DMS153 treated with DMSO at 0.1 percent for 48 hours (cell line): ENCODE measurements at regions not wholly inside any gene's neighbourhood (a gene's known extent, or its start where the extent isn't known, plus 50 kb on each side); places are given as distances from the start of the nearest gene placed in this dataset.

Source experiments
- DNase-seq: peaks from one replicate; lab custom pipeline; 2025; ENCODE audit not compliant: unreplicated experiment; lab: John Stamatoyannopoulos, UW

DNA sequence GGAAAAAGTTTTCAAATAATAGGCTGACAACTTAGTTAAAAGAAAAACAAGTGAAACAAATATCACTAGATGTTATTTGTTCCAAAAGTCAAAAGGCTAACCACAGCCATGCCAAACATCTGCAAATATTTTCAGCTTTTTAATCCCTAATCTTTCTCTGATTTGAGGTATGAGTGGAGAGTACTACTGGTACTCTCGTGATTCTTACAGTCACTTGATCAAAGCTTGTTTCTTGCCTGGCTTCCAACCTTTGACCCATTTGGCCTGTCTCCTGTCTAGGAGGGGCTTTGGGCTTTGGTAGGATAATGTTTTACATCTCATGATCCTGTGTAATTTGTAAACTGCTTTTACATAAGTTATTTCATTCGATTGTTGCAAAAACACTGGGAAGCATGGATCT, 301.8 kb upstream of the SORL1-AS1 start:
- no peak for DNase-seq

DNA sequence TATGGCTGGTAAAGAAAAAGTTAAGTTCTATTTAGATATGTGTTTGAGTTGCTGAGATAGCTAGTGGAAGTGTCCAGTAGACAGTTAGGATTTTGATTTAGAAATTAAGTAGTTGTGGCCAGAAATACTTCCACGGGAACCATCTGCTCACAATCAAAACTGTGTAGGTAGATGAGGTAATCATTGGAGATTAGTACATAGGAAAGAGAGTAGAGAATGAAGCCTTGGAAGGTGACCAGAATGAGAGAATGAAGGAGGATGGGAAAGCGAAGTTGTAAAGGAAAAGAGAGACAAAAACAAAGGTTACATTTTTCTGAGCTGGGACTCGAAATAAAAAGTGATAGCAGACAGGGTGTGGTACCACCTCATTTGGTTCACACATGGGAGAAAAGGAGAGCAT, 296.9 kb upstream of the SORL1-AS1 start:
- DNase-seq = no peak

DNA sequence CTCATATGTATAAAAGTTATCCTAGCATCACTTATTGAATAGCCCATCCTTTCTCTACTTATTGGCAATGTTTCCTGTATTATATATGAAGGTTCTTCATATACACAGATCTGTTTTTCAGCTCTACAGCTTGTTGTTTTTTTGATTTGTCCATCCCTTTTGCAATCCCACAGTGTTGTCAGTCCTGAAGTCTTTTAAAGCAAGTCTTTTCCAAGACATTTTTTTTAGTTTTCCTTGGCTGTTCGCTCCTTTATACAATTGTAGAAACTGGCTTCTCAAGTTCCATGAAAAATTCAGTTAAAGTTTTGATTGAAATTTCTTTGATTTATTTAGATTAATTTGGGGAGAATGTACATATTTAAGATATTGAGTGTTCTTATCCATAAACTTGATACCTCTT, 295.3 kb upstream of the SORL1-AS1 start:
- no peak for DNase-seq

DNA sequence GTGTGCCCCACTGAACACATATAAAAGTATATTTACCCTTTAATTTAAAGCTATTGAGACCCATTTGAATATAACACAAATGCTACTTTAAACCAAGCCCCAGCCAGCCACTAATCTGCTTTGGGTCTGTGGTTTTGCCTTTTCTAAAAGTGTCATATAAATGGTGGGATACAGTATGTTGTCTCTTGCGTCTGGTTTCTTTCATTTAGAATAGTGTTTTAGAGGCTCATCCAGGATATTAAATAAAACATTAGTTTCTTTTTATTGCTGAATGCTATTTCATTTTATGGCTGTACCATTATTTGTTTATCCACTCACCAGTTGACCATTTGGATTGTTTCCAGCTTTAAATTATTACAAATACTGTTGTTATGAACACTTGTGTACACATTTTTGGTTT, 290.5 kb upstream of the SORL1-AS1 start:
- no peak for DNase-seq

DNA sequence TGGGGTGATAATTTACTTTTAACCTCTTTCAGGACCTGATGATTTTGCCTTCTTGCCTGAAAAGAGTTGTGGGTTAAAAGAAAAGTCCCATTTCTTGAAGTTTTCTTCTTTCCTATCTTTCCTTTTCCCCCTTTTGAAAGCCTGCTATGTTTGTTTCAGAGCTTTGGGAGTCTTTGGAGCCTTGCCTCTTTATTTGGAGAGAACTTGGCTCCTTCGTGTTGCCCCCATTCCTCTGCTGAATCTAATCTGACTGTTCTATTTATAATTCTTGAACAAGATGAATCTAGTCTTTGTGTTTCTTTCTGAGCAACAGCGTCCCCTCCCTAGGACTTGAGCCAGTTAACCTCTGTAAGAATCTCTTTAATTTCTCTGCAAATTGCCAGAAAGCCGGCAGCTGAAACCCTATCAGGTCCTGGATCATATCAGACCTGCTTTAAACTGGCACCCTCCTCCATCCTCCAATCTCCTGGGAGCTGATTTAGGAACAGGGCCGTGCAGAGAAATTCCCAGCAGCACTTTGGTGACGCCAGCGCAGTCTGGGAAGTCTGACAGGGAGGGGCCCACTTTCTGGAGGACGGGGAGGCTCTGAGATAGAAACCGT, 289.1 kb upstream of the SORL1-AS1 start:
- DNase-seq = no peak

DNA sequence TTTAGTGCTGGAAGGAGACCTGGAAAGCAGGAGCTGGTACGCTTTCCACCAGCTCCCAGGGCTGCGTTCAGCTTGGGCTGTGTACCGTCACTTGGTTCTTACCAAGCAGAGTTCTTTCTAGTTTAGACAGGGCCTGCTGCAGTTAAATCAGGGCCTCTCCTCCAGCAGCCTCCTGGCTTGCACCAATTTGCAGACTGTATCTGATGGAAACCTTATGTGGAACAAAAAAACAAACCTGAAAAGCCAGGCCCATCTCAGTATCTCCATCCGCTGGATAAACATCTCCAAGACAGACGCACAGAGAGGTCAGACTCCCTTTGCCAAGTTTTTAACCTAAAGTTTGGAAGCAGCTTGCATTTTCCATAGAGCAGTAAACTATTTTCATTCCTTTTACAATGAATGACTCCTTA, 288.6 kb upstream of the SORL1-AS1 start:
- no peak for DNase-seq

DNA sequence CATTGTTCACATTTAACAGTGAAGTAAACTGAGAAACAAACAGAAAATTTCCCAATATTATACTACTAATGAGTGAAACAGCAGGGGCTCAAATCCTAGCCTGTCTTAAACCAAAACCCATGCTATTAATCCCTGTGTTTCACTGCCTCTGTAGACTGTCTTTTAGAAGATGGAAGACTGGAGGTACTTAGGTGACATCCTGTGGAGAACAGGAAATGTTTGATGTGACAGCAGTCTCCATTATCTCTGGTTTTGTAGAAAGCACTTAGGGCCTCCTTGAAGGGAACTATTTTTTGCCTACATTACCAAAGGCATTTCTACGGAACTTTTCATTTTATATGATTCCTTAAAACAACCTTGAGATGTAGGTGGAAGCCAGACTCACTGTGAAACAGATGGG, 288.1 kb upstream of the SORL1-AS1 start:
- no peak for DNase-seq

DNA sequence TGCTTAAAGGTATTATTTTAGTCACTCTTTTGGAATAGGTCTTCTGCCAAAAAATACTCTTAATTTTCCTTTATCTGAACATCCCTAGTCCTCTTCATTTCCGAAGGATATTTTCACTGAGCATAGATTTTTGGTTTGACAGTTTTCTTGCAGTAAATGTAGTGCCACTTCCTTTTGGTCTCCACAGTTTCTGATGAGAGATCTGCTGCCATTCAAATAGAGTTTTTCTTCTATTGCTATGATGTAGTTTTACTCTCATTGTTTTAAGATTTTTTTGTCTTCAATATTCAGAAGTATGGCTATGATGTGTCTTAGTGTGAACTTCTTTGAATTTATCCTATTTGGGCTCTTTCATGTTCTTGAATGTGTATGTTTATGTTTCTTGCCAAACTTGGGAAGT, 281.1 kb upstream of the SORL1-AS1 start:
- no peak for DNase-seq

DNA sequence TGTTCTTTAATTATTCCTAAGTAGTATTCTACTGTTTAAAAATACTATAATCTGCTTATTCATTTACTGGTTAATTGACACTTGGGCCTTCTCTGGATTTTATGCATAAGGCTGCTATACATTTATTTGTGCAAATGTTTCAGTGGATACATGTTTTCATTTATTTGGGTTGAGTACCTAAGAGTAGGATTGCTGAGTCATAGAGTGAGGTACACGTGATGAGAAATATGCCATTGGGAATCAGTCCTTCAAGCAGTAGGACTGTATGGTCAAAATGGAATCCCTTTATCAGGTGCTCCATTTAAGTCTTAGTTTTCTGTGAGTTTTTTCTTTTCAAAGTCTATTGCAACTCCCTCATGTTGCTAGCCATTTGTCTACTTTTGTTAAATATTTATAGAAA, 275.2 kb upstream of the SORL1-AS1 start:
- no peak for DNase-seq

DNA sequence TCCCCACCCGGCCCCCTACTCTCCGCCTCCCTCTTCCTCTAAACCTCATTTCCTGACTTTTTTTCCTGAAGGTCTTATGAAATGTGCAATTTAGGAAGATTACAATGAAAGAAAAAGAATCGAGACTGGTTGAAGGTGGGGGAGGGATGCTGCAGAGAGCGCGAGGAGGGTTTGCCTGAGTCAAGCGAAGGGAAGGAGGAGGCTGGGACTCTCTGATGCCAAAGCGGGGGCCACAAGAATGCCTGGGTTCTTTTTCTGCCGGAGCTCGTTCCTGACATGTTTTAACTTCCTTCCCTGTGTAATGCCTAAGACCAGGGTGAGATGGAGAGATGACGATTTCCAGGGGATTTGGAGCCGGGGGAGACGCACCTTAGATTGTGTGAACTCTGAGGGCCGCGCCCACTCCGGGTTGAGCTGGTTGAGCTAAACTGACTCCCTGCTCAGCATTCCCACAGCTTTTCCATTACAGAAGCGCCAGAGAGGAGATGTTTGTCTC, 270.5 kb upstream of the SORL1-AS1 start:
- DNase-seq = no peak

DNA sequence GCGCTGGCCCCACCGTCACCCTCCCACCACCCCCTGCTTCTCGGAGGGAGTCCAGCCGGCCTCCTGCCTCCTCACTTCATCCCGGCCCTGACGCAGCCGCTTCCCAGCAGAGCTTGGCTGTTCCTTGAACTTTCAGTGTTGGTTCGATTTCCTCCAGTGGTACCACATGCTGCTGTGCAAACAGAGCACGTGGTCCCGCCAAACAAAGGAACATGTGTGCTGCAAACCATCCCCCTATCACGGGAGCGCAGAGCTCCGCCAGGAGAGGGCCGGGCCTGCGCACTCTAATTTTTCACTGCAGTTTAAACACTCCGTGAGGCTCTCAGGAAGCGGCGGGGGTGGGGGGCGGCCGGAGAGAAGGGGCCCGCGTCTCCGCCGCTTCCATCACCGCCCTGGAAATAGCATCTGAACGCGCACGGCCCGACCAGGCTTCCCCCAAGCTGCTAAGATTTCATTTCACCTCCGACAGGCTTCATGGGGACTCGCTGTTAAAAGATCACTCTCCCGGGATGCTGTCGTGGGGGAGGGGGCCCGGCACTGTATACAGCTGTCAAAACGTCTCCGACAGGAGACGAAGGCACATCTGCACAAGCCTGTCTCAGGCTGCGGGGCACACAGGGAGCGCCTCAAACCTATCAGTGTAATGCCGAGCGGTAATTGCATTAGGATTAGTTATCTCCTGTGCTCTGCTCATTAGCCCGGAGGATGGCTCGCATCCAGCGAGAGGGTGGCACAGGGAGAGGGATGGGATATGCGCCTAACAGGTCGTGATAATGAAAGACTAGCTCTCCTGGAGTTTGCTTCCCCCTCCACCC, 269.9 kb upstream of the SORL1-AS1 start:
- DNase-seq = peak; percentile 67

DNA sequence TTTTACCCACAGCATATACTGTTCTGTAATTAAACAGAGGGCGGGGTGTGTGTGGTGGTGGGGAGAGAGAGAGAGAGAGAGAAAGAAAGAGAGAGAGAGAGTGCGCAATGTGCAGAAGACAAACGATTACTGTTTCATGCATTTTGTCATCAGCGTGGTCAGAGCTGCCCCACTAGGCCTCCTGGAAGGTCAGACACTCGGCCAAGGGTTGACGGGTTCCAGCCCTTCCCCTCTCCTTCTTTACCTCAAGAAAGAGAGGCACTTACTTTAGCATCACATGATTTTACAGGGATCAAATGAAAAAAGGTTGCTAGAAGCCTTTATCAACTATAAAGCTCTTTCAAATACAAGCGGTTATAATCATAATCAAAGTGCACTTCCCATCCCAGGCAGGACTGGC, 269.2 kb upstream of the SORL1-AS1 start:
- no peak for DNase-seq

DNA sequence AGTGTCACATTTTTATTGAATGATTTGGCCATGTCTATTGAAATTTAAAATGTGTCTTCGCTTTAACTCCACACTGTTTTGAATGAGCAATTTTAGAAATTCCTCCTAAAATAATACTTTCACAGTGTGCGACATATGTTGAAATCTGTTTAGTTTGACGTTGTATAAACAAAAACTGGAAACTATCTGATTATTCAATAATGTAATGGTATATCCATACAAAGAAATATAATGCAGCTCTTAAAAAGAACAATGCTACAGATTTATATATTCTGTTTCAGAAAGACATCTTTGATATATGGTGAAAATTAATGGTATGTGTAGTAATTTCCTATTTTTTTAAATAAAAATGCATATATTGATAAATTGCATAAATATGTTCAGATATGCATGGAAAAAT, 268.7 kb upstream of the SORL1-AS1 start:
- no peak for DNase-seq

DNA sequence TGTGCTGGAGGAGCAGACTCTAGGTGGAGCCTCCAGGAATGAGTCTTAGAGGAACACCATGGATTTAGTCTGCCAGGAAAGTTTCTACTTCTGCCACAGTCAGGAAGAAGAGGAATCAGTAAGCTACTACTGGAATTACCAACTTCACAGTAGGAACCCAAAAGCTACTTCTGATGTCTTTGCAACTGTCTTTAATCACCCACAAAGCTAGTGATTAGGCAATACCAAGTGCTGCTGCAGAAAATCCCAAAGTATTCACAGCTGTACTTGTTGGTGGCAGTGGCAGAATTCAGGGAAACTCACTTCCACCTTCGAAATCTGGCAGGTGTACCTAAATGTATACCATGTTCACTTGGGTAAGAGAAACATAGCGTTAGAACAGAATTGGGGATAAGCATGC, 264.5 kb upstream of the SORL1-AS1 start:
- DNase-seq = no peak

DNA sequence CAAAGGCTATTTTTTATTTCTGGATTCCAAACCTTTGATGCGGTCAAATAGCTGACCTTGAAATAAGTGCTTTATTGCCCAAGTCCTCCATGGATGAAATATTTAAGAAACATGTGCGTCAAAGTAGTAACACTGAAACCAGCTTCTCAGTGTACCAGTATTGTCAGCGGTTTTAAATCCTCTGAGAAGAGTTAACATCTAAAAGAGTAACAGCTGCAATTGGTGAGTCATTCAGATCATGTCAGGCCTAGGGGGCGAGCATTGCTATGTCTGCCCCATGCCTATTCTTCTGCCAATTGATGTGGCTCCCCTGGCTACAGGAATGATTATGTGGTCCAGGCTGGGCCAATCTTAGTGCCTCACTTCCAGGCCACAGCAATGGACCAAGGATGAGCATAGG, 263.3 kb upstream of the SORL1-AS1 start:
- no peak for DNase-seq

DNA sequence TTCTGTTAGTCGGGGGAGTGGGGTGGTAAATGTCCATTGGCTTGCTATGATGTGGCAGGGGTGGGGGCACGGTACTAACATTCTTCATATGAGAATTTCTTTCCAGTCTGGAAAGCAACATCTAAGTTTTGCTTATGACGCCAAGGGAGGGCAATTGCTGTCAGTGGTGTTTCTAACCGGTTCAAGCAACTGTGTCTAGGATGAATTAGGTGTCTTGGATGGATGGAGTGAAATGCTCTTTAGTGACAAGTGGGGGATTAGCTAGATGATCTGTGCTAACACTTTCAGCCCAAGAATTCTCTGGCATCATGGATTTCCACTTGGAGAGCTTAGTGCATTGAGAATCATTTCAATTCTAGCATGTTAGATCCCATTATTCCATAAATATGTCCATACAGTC, 262.6 kb upstream of the SORL1-AS1 start:
- no peak for DNase-seq

DNA sequence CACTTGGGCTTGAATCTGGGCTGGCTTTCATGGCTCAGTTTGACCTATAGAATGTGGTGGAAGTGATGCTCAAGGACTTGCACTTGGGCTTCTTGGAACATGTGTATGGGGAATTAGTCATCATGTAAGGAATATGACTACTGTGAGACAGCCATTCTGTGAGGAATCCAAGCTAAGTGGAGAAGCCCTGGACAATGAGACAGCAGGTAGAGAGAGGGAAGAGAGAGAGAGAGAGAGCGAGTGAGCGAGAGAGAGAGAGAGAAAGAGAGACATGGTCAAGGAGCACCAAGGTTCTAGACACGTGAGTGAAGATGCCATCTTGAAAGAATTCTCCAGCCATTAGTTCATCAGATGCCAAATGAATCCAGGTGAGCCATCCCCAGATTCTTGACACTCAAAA, 261.6 kb upstream of the SORL1-AS1 start:
- DNase-seq = no peak

DNA sequence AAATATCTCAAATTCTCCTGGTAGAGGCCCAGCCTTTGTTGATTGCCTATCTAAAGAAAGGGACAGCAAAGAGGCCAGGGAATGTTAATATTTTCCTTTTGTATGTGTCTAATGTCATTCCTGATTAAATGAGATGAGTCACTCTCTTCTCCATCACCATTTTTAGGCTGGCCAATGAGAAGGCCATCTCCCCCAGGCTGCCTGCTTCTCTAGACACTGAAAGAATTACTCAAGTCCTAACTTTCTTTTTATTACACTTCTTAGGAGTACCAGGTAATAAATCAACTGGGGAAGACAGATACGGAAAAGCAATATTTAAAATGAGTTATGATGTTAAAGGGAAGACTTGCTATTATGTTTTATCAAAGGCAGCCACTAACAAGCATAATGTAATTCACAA, 259.2 kb upstream of the SORL1-AS1 start:
- DNase-seq = no peak

DNA sequence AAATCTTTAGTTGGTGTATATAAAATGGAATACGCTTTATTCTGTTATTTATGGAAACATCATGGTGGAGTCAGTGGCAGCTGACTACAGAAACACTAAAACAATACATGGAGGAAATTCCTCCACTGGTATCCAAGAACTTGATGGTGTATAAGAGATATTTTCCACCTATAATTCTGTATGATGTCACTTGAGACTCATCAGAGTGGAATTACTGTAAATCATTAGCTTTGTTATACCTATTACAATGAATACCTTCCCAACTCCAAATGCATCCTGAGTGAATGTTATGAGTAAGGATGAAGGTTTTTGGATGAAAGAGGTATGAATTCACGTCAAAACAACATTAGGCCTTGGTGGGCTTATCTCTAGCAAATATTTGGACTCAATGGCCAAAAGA, 258.5 kb upstream of the SORL1-AS1 start:
- DNase-seq = no peak

DNA sequence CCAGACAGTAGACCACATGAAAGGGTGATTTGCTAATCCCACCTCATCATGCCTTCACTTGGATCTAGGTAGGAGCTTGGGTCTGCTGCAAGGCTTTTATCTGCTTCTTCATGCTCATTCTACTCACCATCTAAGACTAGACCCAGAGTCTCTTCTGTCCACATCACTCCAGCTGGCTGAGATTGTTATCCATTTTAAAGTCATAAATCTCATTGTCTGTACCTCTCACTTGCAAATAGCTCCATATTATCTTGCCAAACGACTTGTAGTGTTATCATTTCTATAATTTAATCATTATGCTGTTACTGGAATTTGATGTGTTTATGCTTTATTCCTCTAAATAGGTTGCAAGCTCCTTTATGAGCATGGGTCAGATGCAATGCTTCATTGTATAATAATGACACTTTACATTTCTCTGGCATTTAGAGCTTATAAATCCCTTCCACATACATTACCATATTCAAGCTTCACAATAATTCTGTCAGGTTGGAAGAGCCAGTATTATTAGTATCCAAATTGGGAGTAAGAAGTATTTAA, 254.2 kb upstream of the SORL1-AS1 start:
- no peak for DNase-seq

DNA sequence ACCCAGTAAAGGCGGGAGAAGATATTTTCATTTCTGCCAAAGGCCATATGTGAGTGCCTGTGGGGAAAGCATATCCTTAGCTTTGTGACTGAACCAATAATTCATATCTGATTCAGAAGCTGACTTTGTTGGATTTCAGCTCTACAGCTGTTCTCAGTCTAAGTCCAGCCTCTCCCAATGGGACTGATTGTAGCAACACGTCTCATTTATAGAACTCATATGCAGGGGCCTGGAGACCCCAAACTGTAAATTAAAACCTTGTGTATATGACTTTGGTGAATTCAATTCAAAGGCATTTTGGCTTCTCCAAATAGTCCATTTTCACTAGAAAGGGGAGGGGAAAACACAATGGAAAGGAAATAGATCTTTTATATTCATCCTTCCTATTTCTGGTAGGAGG, 250.4 kb upstream of the SORL1-AS1 start:
- no peak for DNase-seq

DNA sequence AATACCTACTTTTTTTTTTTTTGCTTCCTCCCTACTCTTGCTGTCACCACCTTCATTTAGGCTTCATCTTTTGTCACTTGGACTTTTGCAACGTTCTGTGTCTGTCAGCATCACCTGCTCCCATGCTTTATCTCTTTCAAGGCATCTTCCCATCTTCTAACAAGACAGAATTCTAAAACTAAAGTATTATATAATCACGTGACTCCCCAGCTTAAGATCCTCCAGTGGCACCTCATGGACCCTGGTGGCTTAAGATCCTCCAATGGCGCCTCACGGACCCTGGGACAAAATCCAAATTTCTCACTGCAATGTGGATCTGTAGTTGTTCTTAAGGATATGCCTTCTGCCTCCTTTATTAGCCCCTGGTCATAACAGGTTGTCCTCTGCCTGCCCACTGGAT, 248.2 kb upstream of the SORL1-AS1 start:
- DNase-seq = no peak

DNA sequence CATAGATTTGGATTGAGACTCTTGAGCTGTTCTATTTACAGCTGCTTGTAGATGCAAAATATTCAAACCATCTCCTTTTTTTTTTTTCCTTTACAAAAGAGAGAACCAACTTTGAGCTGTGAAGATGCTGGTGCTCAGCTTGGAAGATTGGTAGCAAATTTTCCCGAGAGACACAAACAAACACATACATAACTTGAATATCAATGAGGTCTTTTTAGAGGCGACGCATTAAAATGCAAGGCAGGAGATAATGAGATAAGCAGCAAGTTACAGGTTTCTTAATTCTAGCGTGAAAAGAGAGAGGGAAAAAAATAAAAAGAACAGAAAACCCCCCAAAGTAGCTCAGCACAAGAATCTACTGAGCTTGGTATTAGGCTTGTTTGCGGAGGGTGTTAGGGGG, 247.0 kb upstream of the SORL1-AS1 start:
- DNase-seq = no peak
